K562 (cell line): ENCODE measurements at regions not wholly inside any gene's neighbourhood (a gene's known extent, or its start where the extent isn't known, plus 50 kb on each side); places are given as distances from the start of the nearest gene placed in this dataset.
A peak's percentile ranks its signal among the peaks of the same experiment; 100 is the strongest.

Experiments used
- ATAC-seq: fragments of 200-7000 bp; cut with Tn5 transposase; 3 replicates; pipeline ENCODE4 v1.9.1; 2020; ENCODE audit warnings: moderate library complexity
- BruUV-seq: library from RNA; stranded (reverse); fragments of 400-500 nt; replicated peaks from 2 replicates; lab custom pipeline; 2021; lab: Mats Ljungman, UMichigan
- CTCF ChIA-PET: fragments of 300-600 bp; formaldehyde crosslinking; extraction: SDS; loops from one replicate; lab custom pipeline; 2021; ENCODE audit warnings: low intra/inter-chr PET ratio; lab: Yijun Ruan, JAX
- POLR2A ChIA-PET: fragments of 300-600, 350-650 bp; sonication (Branson Sonifier 250); formaldehyde crosslinking; extraction: SDS; loops from one replicate; lab custom pipeline; 2021; ENCODE audit warnings: antibody characterized with exemption, inconsistent platforms; lab: Yijun Ruan, JAX
- DNase-seq, 4 experiments: peaks; one replicate each; pipeline versions ENCODE4 v3.0.0 to v3.0.0-alpha.2; 2011 to 2018; ENCODE audit warnings: low spot score in 3 of 4, mixed read lengths in 3 of 4; ENCODE audit errors: extremely low read depth in 1 of 4
- FAIRE-seq: peaks from 2 replicates; lab custom pipeline; 2011; peaks lifted over from hg19 to GRCh38; lab: Jason Lieb, UNC
- H2AFZ ChIP-seq: 2 replicates; pipeline ENCODE4 v1.6.0; 2011; ENCODE audit warnings: low read depth, low read length, control low read depth, inconsistent platforms
- H3K27ac ChIP-seq: fragments of 200-600 bp; 3 replicates; pipeline ENCODE4 v1.8.0; 2011; ENCODE audit warnings: low read depth, mild to moderate bottlenecking, control low read depth, inconsistent platforms, low read length, moderate library complexity, mixed read lengths; ENCODE audit errors: extremely low read depth
- H3K27me3 ChIP-seq, 2 experiments: fragments of 300-600 bp in 1 of 2; 2 replicates in 1 of 2; 3 replicates in 1 of 2; pipeline versions ENCODE4 v1.6.0 to v1.8.0; 2011; ENCODE audit warnings: inconsistent platforms in 2 of 2, low read length in 2 of 2, mild to moderate bottlenecking in 1 of 2, mixed read lengths in 1 of 2, moderate library complexity in 1 of 2; ENCODE audit not compliant: control insufficient read depth in 2 of 2, insufficient read depth in 2 of 2
- H3K36me3 ChIP-seq: fragments of 300-600 bp; 3 replicates; pipeline ENCODE4 v1.8.0; 2011; ENCODE audit warnings: mild to moderate bottlenecking, low read length, inconsistent platforms; ENCODE audit not compliant: control insufficient read depth, insufficient read depth
- H3K4me1 ChIP-seq, 2 experiments: fragments of 200-600 bp in 1 of 2; replicated peaks in 1 of 2; 2 replicates in 1 of 2; 3 replicates in 1 of 2; pipeline versions ENCODE4 v1.5.1 to v1.8.0; 2011; ENCODE audit warnings: inconsistent platforms in 2 of 2, low read length in 2 of 2, mild to moderate bottlenecking in 1 of 2, mixed read lengths in 1 of 2, moderate library complexity in 1 of 2; ENCODE audit not compliant: control insufficient read depth in 2 of 2, insufficient read depth in 2 of 2
- H3K4me2 ChIP-seq: 2 replicates; pipeline ENCODE4 v1.6.1; 2011; ENCODE audit warnings: low read length, control low read depth, inconsistent platforms, mixed read lengths; ENCODE audit not compliant: insufficient read depth
- H3K4me3 ChIP-seq: fragments of 200-600 bp; sonication (generic), shearing (Covaris generic); 2 replicates; pipeline ENCODE4 v1.5.1; 2016; ENCODE audit warnings: control low read depth, inconsistent platforms
- H3K79me2 ChIP-seq: fragments of 200-600 bp; 3 replicates; pipeline ENCODE4 v1.8.0; 2011; ENCODE audit warnings: low read length, inconsistent platforms; ENCODE audit not compliant: control insufficient read depth, insufficient read depth
- H3K9ac ChIP-seq, 2 experiments: 2 replicates each; pipeline versions ENCODE4 v1.6.0 to v1.6.1; 2011; ENCODE audit warnings: low read depth in 2 of 2, low read length in 2 of 2, control low read depth in 1 of 2, inconsistent platforms in 1 of 2, mild to moderate bottlenecking in 1 of 2, mixed read lengths in 1 of 2; ENCODE audit not compliant: insufficient read depth in 1 of 2
- H3K9me1 ChIP-seq: one replicate; pipeline ENCODE4 v1.6.0; 2011; ENCODE audit warnings: inconsistent platforms, mild to moderate bottlenecking, low read length, moderate library complexity; ENCODE audit not compliant: control insufficient read depth, insufficient read depth
- H3K9me3 ChIP-seq: replicated peaks from 2 replicates; pipeline ENCODE4 v1.5.1; 2011; ENCODE audit warnings: low read depth, low read length, inconsistent platforms; ENCODE audit not compliant: control insufficient read depth, insufficient read depth
- H4K20me1 ChIP-seq: replicated peaks from 2 replicates; pipeline ENCODE4 v1.6.1; 2011; ENCODE audit warnings: low read length, inconsistent platforms, mixed read lengths; ENCODE audit not compliant: control insufficient read depth, insufficient read depth
- PTTG1 ChIP-seq: fragments of 450-650 bp; IDR thresholded peaks from 2 replicates; pipeline ENCODE4 v1.6.1; 2016; ENCODE audit warnings: low read depth, mild to moderate bottlenecking, missing genetic modification characterization, missing compliant biosample characterization
- ZBTB17 ChIP-seq: fragments of 450-650 bp; formaldehyde crosslinking; IDR thresholded peaks from 2 replicates; pipeline ENCODE4 v1.4.0; 2020; ENCODE audit warnings: mild to moderate bottlenecking
- ZNF133 ChIP-seq: fragments of 250-450 bp; sonication (Bioruptor Pico); IDR thresholded peaks from 2 replicates; pipeline ENCODE4 v1.4.0; 2020; ENCODE audit warnings: mild to moderate bottlenecking
- ZNF778 ChIP-seq: fragments of 450-650 bp; formaldehyde crosslinking; IDR thresholded peaks from 2 replicates; pipeline ENCODE4 v1.4.0; 2020; ENCODE audit warnings: mild to moderate bottlenecking, moderate library complexity
- WGBS: fragments of 100-300 bp; shearing (Covaris generic); methylation state at CpG from one replicate; pipeline ENCODE4 v1.1.6; 2016; ENCODE audit warnings: low coverage, mixed read lengths; ENCODE audit not compliant: insufficient coverage; ENCODE audit errors: missing lambda C conversion rate; 5-methylcytosine and 5-hydroxymethylcytosine counted together
- in situ Hi-C: fragments of 300-500 bp; cut with MboI; formaldehyde crosslinking; loops from 4 replicates; pipeline ENCODE4 v1.15.0; 2018; ENCODE audit warnings: inconsistent platforms, mixed read lengths
- intact Hi-C: fragments of 100-400 bp; cut with micrococcal nuclease; formaldehyde crosslinking; loops from 2 replicates; pipeline ENCODE4 v1.14.2; 2022
- TF ChIP-seq, protein P1 (sequence below): fragments of 450-650 bp; formaldehyde crosslinking; IDR thresholded peaks from 2 replicates; pipeline ENCODE4 v1.4.0; 2022; ENCODE audit warnings: mild to moderate bottlenecking, moderate library complexity

DNA sequence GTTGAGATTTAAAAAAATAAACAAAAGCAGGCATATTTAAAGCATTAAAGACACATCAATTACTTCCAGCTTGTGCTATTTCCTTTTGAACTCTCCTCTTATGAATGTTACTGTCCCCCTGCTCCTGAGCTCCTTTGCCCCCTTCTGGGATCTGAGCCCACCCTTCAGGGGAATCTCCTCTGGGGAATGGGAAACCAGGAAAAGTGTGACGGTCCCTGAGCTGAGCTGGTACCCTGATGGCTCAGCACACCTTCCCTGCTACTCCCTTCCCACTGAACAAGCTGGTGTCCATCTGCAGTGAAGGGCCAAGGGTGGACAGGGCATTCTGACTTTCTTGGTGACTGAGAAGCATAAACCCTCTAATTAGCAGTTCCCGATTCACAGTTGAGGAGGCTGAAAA lies 356.3 kb downstream of the PTEN start:
- Histone ChIP-seq H3K9me1 (no peaks in the 10 kb centered on the region), H3K27me3 (no peaks in the 10 kb centered on the region), H3K4me1 (no peaks in the 10 kb centered on the region), H4K20me1 (no peaks in the 10 kb centered on the region), H2AFZ (no peak overlapping the region), H3K27ac (no peak overlapping the region), H3K9me3 (no peaks in the 10 kb centered on the region), H3K79me2 (no peaks in the 10 kb centered on the region), H3K4me2 (no peak overlapping the region), H3K9ac (no peak overlapping the region), H3K36me3 (no peaks in the 10 kb centered on the region), H3K4me3 (no peak overlapping the region)
- ChIA-PET CTCF (no interaction called here), POLR2A (interaction anchor here (0.6 kb wide), 1 partner anchor 1300 kb away, joined by 3 read pairs; no protein-coding TSS in a partner anchor)
- BruUV-seq = no TSS peak
- TF ChIP-seq PTTG1 (no peak), ZNF133 (CRISPR knock-in tag) (no peak), ZNF778 (CRISPR knock-in tag) (no peak)
- DNase-seq = no peak
- 0% methylated on average over 2 of the region's 2 CpGs for WGBS
- ATAC-seq = no peak
- no peak for FAIRE-seq
- intact Hi-C loops (no loop called here), in situ Hi-C loops (no loop called here)

DNA sequence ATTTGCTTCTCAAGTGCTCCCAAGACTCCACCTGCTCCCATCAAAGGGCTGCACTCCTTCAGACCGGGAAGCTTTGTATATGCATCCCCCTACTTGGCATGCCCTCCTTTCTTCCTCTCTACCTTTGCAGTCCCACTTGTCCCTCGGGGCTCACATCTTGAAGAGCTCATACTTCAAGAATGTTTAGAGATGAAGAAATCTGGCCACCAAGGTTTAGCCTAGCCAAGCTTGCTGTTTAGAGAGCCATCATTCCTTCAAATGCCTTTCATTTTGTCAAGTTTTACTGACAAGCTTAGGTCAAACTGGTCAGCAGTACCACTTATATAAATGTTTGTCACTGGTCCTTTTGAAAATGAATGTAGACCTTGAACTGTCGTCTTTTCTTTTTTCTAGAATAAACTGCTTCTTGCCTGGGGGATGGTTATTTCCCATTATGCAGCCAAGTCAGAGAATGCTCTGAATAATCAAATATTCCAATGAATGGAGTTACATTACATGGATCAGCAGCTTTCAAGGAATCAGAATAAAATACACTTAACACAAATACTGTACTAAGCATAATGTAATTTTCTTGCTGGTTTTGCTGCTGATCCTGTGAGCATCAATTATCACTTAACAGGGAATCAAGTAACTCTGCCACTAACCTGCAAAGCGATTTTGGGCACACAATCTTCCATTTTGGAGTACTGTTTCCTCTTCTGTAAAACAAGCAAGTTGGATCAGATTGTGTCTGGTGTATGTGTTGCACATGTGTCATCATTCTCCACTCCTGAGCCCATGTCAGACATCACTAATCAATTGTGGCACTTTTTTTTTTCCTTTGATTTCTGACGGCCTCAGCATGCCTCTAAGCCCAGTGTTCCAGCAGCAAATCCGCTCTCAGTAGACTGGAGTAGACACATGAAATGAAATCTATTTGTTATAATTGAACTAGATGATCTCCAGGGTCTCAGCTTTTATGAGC lies 357.9 kb downstream of the PTEN start:
- no peak overlapping the region for H3K27ac ChIP-seq
- intact Hi-C loops (no loop called here), in situ Hi-C loops (no loop called here)
- no peak for DNase-seq
- H3K4me2 ChIP-seq = no peak overlapping the region
- WGBS = 0% methylated on average over 6 of the region's 6 CpGs
- no peaks in the 10 kb centered on the region for H3K9me1 ChIP-seq
- peak; percentile 92 for TF ChIP-seq ZBTB17 (CRISPR knock-in tag)
- TF ChIP-seq, protein P1, sequence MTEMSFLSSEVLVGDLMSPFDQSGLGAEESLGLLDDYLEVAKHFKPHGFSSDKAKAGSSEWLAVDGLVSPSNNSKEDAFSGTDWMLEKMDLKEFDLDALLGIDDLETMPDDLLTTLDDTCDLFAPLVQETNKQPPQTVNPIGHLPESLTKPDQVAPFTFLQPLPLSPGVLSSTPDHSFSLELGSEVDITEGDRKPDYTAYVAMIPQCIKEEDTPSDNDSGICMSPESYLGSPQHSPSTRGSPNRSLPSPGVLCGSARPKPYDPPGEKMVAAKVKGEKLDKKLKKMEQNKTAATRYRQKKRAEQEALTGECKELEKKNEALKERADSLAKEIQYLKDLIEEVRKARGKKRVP = no peak
- ChIA-PET CTCF (no interaction called here), POLR2A (no interaction called here)
- H3K4me1 ChIP-seq = no peaks in the 10 kb centered on the region
- H3K9me3 ChIP-seq = no peaks in the 10 kb centered on the region
- H3K79me2 ChIP-seq = no peaks in the 10 kb centered on the region
- no peaks in the 10 kb centered on the region for H4K20me1 ChIP-seq
- no peaks in the 10 kb centered on the region for H3K27me3 ChIP-seq
- H3K4me3 ChIP-seq = no peak overlapping the region
- no peak overlapping the region for H3K9ac ChIP-seq
- ATAC-seq = no peak
- FAIRE-seq = no peak
- no peaks in the 10 kb centered on the region for H3K36me3 ChIP-seq
- no TSS peak for BruUV-seq
- H2AFZ ChIP-seq = no peak overlapping the region
